SK-N-SH (cell line): ENCODE measurements at regions not wholly inside any gene's neighbourhood (a gene's known extent, or its start where the extent isn't known, plus 50 kb on each side); places are given as distances from the start of the nearest gene placed in this dataset.

Experiments
- CTCF ChIA-PET: fragments of 300-600, 350-600 bp; formaldehyde crosslinking; extraction: SDS; loops from one replicate; lab custom pipeline; 2021; lab: Yijun Ruan, JAX
- POLR2A ChIA-PET: fragments of 350-600 bp; sonication (Branson Sonifier 250); formaldehyde crosslinking; extraction: SDS; loops from one replicate; lab custom pipeline; 2020; ENCODE audit warnings: antibody characterized with exemption, inconsistent platforms; lab: Yijun Ruan, JAX
- DNase-seq: peaks from one replicate; pipeline ENCODE4 v3.0.0; 2012
- H2AFZ ChIP-seq: fragments of 200-600 bp; sonication (generic); 2 replicates; pipeline ENCODE4 v1.8.1; 2016; ENCODE audit warnings: antibody characterized with exemption, mild to moderate bottlenecking, low read depth
- H3F3A ChIP-seq: fragments of 200-600 bp; sonication (generic); replicated peaks from 2 replicates; pipeline ENCODE3; 2016; ENCODE audit warnings: antibody characterized with exemption, mild to moderate bottlenecking; ENCODE audit not compliant: insufficient read depth
- H3K27ac ChIP-seq, 2 experiments: fragments of 200-500 bp in 1 of 2; fragments of 200-600 bp in 1 of 2; sonication (Bioruptor generic) in 1 of 2; sonication (generic), shearing (Covaris generic) in 1 of 2; 2 replicates each; pipeline versions ENCODE4 v1.5.1 to v1.6.1; 2014 to 2016; ENCODE audit warnings: low read depth in 2 of 2, inconsistent platforms in 1 of 2, low read length in 1 of 2, mild to moderate bottlenecking in 1 of 2, mixed read lengths in 1 of 2
- H3K27me3 ChIP-seq: fragments of 200-600 bp; sonication (generic), shearing (Covaris generic); 2 replicates; pipeline ENCODE4 v1.6.1; 2016; ENCODE audit warnings: mixed run types; ENCODE audit not compliant: insufficient read depth
- H3K36me3 ChIP-seq, 2 experiments: fragments of 200-500 bp in 1 of 2; fragments of 200-600 bp in 1 of 2; sonication (Bioruptor generic) in 1 of 2; sonication (generic) in 1 of 2; replicated peaks in 1 of 2; 2 replicates each; pipeline versions ENCODE3 to v1.5.1; 2014 to 2016; ENCODE audit warnings: low read length in 1 of 2, mild to moderate bottlenecking in 1 of 2; ENCODE audit not compliant: insufficient read depth in 2 of 2, control insufficient read depth in 1 of 2
- H3K4me1 ChIP-seq, 2 experiments: fragments of 200-500 bp in 1 of 2; fragments of 200-600 bp in 1 of 2; sonication (Bioruptor generic) in 1 of 2; sonication (generic), shearing (Covaris generic) in 1 of 2; 2 replicates each; pipeline versions ENCODE4 v1.5.1 to v1.6.1; 2014 to 2016; ENCODE audit warnings: low read depth in 1 of 2, low read length in 1 of 2, mixed run types in 1 of 2; ENCODE audit not compliant: insufficient read depth in 2 of 2, control insufficient read depth in 1 of 2
- H3K4me2 ChIP-seq: fragments of 200-600 bp; sonication (generic), shearing (Covaris generic); 2 replicates; pipeline ENCODE4 v1.6.1; 2017; ENCODE audit warnings: mixed run types
- H3K4me3 ChIP-seq, 2 experiments: fragments of 200-500 bp in 1 of 2; fragments of 200-600 bp in 1 of 2; sonication (Bioruptor generic) in 1 of 2; sonication (generic), shearing (Covaris generic) in 1 of 2; 2 replicates each; pipeline versions ENCODE4 v1.5.1 to v1.8.1; 2014 to 2016; ENCODE audit warnings: low read depth in 2 of 2, inconsistent platforms in 1 of 2, low read length in 1 of 2, mild to moderate bottlenecking in 1 of 2, mixed read lengths in 1 of 2, moderate library complexity in 1 of 2
- H3K79me2 ChIP-seq: fragments of 200-600 bp; sonication (generic); 2 replicates; pipeline ENCODE4 v1.8.1; 2017; ENCODE audit warnings: mild to moderate bottlenecking; ENCODE audit not compliant: insufficient read depth
- H3K9ac ChIP-seq: fragments of 200-600 bp; sonication (generic); 2 replicates; pipeline ENCODE4 v1.6.1; 2017; ENCODE audit warnings: mixed run types
- H3K9me2 ChIP-seq: fragments of 200-600 bp; sonication (generic); 2 replicates; pipeline ENCODE4 v1.6.1; 2017; ENCODE audit warnings: mixed run types
- H3K9me3 ChIP-seq: fragments of 200-600 bp; sonication (generic); 2 replicates; pipeline ENCODE4 v1.6.1; 2017; ENCODE audit warnings: mixed run types, mild to moderate bottlenecking, moderate library complexity
- H4K20me1 ChIP-seq: fragments of 200-600 bp; sonication (generic); 2 replicates; pipeline ENCODE4 v1.6.1; 2017; ENCODE audit warnings: mild to moderate bottlenecking, mixed run types; ENCODE audit not compliant: insufficient read depth
- CTCF ChIP-seq: fragments of 200-600 bp; sonication (generic); IDR thresholded peaks from 2 replicates; pipeline ENCODE4 v1.6.1; 2017; ENCODE audit warnings: antibody characterized with exemption, mild to moderate bottlenecking, moderate library complexity
- EZH2phosphoT487 ChIP-seq: fragments of 200-600 bp; sonication (generic); IDR thresholded peaks from 2 replicates; pipeline ENCODE4 v1.6.1; 2017; ENCODE audit warnings: low read depth, mixed run types, mild to moderate bottlenecking, antibody characterized with exemption, moderate library complexity, borderline replicate concordance
- FOSL2 ChIP-seq: IDR thresholded peaks from 2 replicates; pipeline ENCODE4 v1.4.0; 2012; ENCODE audit warnings: low read depth, mild to moderate bottlenecking, moderate library complexity, borderline replicate concordance
- FOXM1 ChIP-seq: IDR thresholded peaks from 2 replicates; pipeline ENCODE4 v1.4.0; 2012; ENCODE audit warnings: low read depth, mild to moderate bottlenecking
- GABPA ChIP-seq: IDR thresholded peaks from 2 replicates; pipeline ENCODE4 v1.4.0; 2012; ENCODE audit warnings: low read depth, mild to moderate bottlenecking
- GATA2 ChIP-seq: sonication (generic); formaldehyde crosslinking; IDR thresholded peaks from 2 replicates; pipeline ENCODE4 v1.5.0; 2020; ENCODE audit warnings: mild to moderate bottlenecking, missing genetic modification reagents
- JUND ChIP-seq: IDR thresholded peaks from 2 replicates; pipeline ENCODE4 v1.4.0; 2012
- NFIC ChIP-seq: IDR thresholded peaks from 2 replicates; pipeline ENCODE4 v1.4.0; 2012; ENCODE audit warnings: borderline replicate concordance
- NRF1 ChIP-seq: IDR thresholded peaks from 2 replicates; pipeline ENCODE4 v1.6.1; 2012; ENCODE audit warnings: low read depth, mild to moderate bottlenecking, low read length
- PBX3 ChIP-seq: IDR thresholded peaks from 2 replicates; pipeline ENCODE4; 2012
- POLR2AphosphoS5 ChIP-seq: IDR thresholded peaks from 2 replicates; pipeline ENCODE4 v1.6.1; 2012; ENCODE audit warnings: low read depth, low read length
- RXRA ChIP-seq: IDR thresholded peaks from 2 replicates; pipeline ENCODE4 v1.4.0; 2012; ENCODE audit warnings: low read depth, mild to moderate bottlenecking, borderline replicate concordance
- TCF12 ChIP-seq: IDR thresholded peaks from 2 replicates; pipeline ENCODE4 v1.4.0; 2012
- ZBTB33 ChIP-seq: IDR thresholded peaks from 2 replicates; pipeline ENCODE4 v1.4.0; 2012; ENCODE audit warnings: low read depth, borderline replicate concordance
- WGBS: methylation state at CpG from one replicate; pipeline ENCODE4 v1.1.6; 2017; ENCODE audit warnings: low lambda C conversion rate; 5-methylcytosine and 5-hydroxymethylcytosine counted together

GRCh38 chr5:153267506-153267905, 223.0 kb upstream of the GRIA1 start:
- no peak for DNase-seq
- H3K36me3 ChIP-seq: no peaks in the 10 kb centered on the region
- H3K4me1 ChIP-seq: no peaks in the 10 kb centered on the region
- CTCF ChIA-PET: no interaction called here
- H3K9me3 ChIP-seq: no peaks in the 10 kb centered on the region
- no peaks in the 10 kb centered on the region for H3K9me2 ChIP-seq
- H2AFZ ChIP-seq: no peak overlapping the region
- no peaks in the 10 kb centered on the region for H3K79me2 ChIP-seq
- POLR2A ChIA-PET: no interaction called here
- TF ChIP-seq POLR2AphosphoS5: no peak
- no peak for TF ChIP-seq GATA2 (CRISPR knock-in tag)
- TF ChIP-seq PBX3: no peak
- no peak for TF ChIP-seq EZH2phosphoT487
- TF ChIP-seq GABPA: no peak
- TF ChIP-seq NRF1: no peak
- TF ChIP-seq FOSL2: no peak
- no peak for TF ChIP-seq CTCF
- TF ChIP-seq ZBTB33: no peak
- no peak for TF ChIP-seq FOXM1
- TF ChIP-seq JUND: no peak
- no peak for TF ChIP-seq TCF12
- TF ChIP-seq NFIC: no peak
- H3K4me3 ChIP-seq: no peak overlapping the region
- no peak overlapping the region for H3K9ac ChIP-seq
- H3F3A ChIP-seq: no peaks in the 10 kb centered on the region
- no peaks in the 10 kb centered on the region for H3K27me3 ChIP-seq
- H3K4me2 ChIP-seq: no peak overlapping the region
- no peak overlapping the region for H3K27ac ChIP-seq
- H4K20me1 ChIP-seq: no peaks in the 10 kb centered on the region

- H3K4me1 ChIP-seq: no peaks in the 10 kb centered on the region
- no peak overlapping the region for H3K4me3 ChIP-seq
- no peaks in the 10 kb centered on the region for H3K79me2 ChIP-seq
- DNase-seq: no peak
- CTCF ChIA-PET: interaction anchor here (0.6 kb wide), 1 partner anchor 121 kb away, joined by 3 read pairs; no protein-coding TSS in a partner anchor
- H3K36me3 ChIP-seq: no peaks in the 10 kb centered on the region
- POLR2A ChIA-PET: no interaction called here
- H3K27ac ChIP-seq: no peak overlapping the region
- no peak overlapping the region for H2AFZ ChIP-seq
- H3K9ac ChIP-seq: no peak overlapping the region
- no peaks in the 10 kb centered on the region for H4K20me1 ChIP-seq
- H3K27me3 ChIP-seq: no peaks in the 10 kb centered on the region
- no peaks in the 10 kb centered on the region for H3F3A ChIP-seq
- H3K4me2 ChIP-seq: no peak overlapping the region
- no peak for TF ChIP-seq NFIC
- no peak for TF ChIP-seq NRF1
- TF ChIP-seq POLR2AphosphoS5: no peak
- TF ChIP-seq GATA2 (CRISPR knock-in tag): no peak
- no peak for TF ChIP-seq EZH2phosphoT487
- no peak for TF ChIP-seq FOSL2
- TF ChIP-seq RXRA: no peak
- no peak for TF ChIP-seq JUND
- no peak for TF ChIP-seq FOXM1
- H3K9me2 ChIP-seq: 0 out of 2 replicates have a peak, but pooled peaks cover 2% of the 10 kb centered on the region
- no peaks in the 10 kb centered on the region for H3K9me3 ChIP-seq
- 8% methylated on average over 3 of the region's 3 CpGs for WGBS
Measured at GRCh38 chr5:153275695-153276094, 214.8 kb upstream of the GRIA1 start.
